SW 1271 (cell line): ENCODE measurements at regions not wholly inside any gene's neighbourhood (a gene's known extent, or its start where the extent isn't known, plus 50 kb on each side); places are given as distances from the start of the nearest gene placed in this dataset.
"Not testable (repeated sequence)": the region's sequence is repeated elsewhere in the genome, so short reads cannot be mapped to it uniquely, and the experiment has no call there.

Experiments used
- DNase-seq, 2 experiments: peaks; one replicate each; lab custom pipeline; 2025; lab: John Stamatoyannopoulos, UW

GRCh38 chrX:1852082-1852481 lies 237.2 kb downstream of the ASMT start:
- DNase-seq, result no peak

GRCh38 chrX:1853447-1853846 lies 238.6 kb downstream of the ASMT start:
- DNase-seq, result no peak

DNA sequence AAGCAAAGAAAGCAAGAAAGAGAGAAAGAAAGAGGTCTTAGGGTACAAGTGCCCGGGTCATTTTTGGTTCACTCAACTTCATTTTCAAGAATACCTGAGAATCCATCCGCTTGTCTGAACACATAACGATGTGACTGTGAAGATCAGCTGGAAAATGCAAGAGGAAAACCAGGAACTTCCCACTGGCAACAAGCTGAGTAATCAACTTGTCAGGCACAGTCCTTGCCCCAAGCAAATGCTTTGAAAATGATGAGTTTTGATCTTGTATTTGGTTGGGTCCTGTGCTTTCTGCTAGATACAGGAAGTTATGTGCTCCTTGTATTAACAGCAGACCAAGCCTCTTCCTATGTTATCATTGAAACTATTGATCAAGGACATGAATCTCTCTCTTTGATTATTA lies 239.1 kb downstream of the ASMT start:
- no peak for DNase-seq

DNA sequence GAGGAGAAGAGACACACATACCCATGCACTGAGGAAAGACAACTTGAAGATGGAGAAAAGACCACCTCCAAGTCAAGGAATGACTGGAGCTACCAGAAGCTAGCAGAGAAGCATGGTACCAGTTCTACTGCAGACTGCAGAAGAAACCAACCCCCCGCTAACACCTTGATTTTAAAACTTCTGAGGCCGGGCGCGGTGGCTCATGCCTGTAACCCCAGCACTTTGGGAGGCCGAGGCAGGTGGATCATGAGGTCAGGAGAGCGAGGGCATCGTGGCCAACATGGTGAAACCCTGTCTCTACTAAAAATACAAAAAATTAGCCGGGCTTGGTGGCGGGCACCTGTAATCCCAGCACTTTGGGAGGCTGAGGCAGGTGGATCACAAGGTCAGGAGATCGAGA lies 240.0 kb downstream of the ASMT start:
- not testable (repeated sequence) for DNase-seq

- not testable (repeated sequence) for DNase-seq
Observed at GRCh38 chrX:1859266-1859665, 244.4 kb downstream of the ASMT start.

DNA sequence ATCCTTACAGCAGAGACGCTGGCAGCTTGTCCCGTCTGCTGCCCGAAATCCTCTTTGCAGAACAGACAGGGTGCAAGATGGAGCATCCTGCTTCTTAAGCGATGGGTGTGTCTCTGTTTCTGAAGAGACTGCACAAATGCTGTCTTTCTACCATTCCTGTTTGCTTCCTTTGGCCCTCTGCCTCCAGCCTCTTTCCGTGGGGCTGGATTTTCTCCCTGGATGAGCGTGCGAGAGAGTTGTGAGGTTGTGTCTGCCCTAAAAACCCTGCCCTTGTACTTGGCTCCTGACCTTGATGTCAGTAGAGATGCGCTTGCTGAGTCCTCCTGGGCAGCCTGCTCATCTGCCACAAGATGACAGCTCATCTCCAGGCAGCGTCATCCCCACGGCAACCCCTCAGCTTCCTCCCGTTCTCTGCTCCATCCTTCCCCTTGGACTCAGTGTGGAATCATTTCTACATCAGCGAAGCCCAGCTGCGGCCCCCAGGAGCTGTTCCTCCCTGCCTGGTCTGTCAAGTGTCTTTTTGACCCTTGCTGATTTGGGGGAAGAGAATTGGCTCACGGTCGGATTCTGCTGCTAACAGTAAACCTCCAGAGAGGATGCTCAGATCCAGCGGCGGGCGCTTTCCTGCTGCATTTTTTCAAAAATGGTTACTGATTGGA lies 246.2 kb downstream of the ASMT start:
- DNase-seq, result no peak

DNA sequence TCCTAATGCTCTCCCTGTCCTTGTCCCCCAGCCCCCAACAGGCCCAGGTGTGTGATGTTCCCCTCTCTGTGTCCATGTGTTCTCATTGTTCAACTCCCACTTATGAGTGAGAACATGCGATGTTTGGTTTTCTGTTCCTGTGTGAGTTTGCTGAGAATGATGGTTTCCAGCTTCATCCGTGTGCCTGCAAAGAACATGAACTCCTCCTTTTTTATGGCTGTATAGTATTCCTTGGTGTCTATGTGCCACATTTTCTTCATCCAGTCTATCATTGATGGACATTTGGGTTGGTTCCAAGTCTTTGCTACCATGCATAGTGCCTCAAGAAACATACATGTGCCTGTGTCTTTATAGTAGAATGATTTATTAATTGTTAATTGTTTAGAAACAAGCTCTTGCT lies 249.1 kb downstream of the ASMT start:
- not testable (repeated sequence) for DNase-seq

DNA sequence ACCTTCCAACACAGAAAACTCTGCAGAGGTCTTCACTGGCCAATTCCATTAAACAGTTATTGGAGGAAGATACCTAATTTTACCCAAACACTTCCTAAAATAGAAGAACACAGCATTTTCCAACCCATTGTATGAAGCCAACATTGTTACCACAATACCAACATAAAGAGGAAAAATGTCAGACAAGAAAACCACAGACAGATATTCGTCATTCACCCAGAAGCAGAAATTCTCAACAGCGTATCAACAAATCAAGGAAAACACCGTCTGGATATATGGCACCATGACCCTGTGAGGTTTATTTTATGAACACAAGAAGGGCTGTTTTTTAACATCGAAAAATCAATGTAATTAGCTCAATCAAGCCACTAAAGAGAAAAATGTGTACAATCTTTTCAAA lies 255.6 kb downstream of the ASMT start:
- no peak for DNase-seq

GRCh38 chrX:1871887-1872286 lies 257.0 kb downstream of the ASMT start:
- DNase-seq, result no peak

DNA sequence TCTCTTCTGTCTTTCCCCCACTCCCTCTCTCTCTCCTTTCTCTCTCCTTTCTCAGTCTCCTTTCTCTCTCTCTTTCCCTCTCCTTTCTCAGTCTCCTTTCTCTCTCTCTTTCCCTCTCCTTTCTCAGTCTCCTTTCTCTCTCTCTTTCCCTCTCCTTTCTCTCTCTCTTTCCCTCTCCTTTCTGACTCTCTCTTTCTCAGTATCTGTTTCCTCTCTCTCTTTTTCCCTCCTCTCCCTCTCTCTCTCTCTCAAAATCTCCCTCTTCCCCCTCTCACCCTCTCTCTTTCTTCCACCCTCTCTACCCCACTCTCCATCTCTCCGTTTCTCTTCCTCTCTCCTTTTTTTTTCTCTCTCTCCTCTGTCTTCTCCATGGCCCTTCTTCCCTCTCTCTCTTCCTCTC lies 258.8 kb downstream of the ASMT start:
- no peak for DNase-seq

DNA sequence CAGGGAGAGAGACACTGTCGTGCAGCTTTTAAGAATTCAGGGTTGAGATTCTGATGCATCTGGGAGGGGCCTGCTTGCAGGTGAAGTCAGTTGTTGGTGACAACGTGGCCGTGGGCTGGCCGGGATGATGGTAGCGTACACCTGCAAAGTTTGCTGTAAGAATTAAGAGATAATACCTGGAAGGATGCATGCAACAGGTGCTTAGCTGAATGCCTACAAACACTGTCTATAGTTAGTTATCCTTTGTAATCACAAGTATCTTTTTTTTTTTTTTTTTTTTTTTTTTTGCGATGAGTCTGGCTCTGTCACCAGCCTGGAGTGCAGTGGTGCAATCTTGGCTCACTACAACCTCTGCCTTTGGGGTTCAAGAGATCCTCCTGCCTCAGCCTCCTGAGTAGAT lies 259.6 kb downstream of the ASMT start:
- DNase-seq, result no peak

GRCh38 chrX:1874899-1875298 lies 260.0 kb downstream of the ASMT start:
- no peak for DNase-seq

DNA sequence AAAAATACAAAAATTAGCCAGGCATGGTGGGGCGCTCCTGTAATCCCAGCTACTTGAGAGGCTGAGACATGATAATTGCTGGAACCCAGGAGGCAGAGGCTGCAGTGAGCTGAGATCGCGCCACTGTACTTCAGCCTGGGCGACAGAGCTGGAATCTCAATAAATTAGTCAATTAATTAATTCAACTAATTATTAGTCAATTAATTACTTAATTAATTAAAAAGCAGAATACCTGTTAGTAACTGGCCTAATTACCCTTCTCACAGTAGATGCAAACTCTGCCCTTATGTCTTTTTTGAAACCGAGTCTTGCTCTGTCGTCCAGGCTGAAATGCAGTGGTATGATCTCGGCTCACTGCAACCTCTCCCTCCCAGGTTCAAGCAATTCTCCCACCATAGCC lies 261.2 kb downstream of the ASMT start:
- no peak for DNase-seq

- DNase-seq, result no peak
Observed at GRCh38 chrX:1877780-1878179, 262.9 kb downstream of the ASMT start.

- not testable (repeated sequence) for DNase-seq
Observed at GRCh38 chrX:1880884-1881817, 266.3 kb downstream of the ASMT start.

DNA sequence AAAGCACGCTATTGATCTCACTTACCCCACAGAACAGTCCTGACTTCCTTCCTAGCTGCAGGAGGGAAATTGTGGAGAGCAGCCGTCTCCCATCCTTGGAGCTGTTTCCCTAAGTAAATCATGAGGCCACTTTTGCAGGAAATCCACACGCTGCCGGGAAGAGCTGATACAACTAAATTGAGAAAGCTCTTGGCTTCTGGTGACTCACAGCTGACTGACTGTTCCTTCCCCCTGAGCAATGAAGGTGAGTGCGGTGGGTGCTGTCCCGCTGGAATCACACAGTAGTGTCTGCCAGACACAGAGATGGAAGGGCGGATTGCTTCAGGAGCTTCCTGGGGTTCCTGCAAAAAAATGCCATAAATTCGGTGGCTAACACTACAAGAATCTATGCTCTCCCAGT lies 268.9 kb downstream of the ASMT start:
- no peak for DNase-seq

DNA sequence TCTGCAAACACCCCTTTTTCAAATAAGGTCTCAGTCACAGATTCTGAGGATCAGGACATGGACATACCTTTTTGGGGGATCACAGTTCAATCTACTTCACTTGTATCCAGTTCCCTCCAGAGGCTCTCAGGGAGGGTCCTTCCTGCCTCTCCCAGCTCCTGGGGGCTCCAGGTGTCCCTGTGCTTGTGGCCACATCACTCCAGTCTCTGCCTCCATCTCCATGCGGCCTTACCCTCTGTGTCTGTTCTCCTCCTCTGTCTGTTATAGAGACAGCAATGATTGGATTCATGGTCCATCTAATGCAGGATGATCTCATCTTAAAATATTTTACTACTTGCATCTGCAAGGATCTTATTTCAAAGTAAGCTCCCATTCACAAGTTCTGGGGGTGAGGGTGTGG lies 269.6 kb downstream of the ASMT start:
- DNase-seq, result no peak

DNA sequence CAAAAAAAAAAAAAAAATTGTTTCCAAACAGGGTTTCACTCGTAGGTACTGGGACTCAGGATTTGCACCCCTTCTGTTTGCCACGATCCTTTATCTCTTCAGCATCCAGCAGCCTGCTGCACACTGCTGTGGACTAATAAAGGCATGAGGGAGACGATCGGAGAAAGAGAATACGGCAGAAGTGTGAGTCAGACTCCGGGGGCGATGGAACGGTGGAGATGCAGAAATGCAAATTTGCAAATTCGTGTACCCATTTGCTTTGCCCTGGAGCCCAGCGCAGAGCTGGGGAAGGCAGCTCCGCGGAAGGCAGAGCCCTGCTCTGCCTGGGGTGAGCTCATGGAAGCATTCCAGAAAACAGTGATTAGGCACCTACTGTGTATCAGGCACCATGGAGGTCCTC lies 270.3 kb downstream of the ASMT start:
- no peak for DNase-seq

DNA sequence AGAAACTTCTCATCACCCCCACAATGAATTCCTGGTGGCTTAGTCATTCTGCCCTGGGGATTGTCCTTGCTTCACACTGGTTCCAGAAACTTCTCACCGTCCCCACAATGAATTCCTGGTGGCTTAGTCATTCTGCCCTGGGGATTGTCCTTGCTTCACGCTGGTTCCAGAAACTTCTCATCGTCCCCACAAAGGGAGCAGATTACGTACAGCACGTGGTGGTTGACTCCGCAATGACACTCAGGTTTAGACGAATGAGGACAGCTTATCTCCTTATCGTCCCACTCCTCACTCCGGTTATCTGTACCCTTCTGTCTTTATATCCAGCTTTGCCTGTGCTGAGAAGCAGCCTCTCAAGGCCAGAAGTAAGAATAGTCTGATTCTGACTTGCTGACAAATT lies 273.4 kb downstream of the ASMT start:
- not testable (repeated sequence) for DNase-seq

DNA sequence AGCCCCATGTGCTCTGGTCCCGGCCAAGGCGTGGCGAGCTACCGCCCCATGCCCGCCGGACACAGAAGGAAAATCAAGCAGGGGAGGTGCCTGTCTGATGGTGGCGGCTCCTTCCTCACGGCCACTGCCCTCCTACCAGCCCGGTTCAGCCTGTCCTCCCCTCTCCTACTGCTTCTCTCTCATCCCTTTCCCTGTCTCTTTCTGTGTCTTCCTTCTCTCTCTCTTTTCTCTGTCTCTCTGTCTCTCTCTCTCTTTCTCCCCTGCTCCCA lies 279.1 kb downstream of the ASMT start:
- DNase-seq, result no peak

- no peak for DNase-seq
Observed at GRCh38 chrX:1894740-1895139, 279.9 kb downstream of the ASMT start.

DNA sequence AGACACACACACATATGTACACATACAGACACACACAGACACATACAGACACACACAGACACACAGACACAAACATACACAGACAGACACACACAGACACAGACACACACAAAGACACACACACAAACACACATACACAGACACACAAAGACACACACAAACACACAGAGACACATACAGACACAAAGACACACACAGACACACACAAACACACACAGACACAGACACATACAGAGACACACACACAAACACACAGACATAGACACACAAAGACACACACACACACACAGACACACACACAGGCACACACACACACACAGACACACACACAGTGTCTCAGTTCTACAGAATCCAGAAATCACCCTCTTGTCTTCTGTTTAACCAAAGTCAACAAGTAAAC lies 280.7 kb downstream of the ASMT start:
- no peak for DNase-seq

- DNase-seq, result no peak
Observed at GRCh38 chrX:1899841-1900240, 285.0 kb downstream of the ASMT start.

DNA sequence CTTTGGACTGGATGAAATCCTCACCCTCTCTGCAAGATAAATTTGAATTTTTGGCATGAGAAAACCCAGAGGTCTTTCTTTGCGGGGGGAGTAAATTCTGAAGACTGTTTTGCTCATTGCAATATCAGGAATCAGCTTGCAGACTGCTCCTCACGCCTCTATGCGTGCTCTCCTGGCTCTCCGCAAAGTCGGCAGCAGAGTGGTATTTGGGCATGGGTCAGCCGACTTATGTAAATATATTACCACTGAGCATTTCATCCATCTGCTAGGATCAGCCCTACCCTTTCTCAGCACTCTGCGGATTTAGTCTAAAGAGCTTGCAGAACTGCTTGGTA lies 288.0 kb downstream of the ASMT start:
- DNase-seq, result no peak
